GM21423 (cell line): ENCODE measurements at regions not wholly inside any gene's neighbourhood (a gene's known extent, or its start where the extent isn't known, plus 50 kb on each side); places are given as distances from the start of the nearest gene placed in this dataset.

ENCODE experiments used
- ATAC-seq: cut with Tn5 transposase; IDR thresholded peaks from one replicate; pipeline ENCODE4 v1.9.1; 2021; ENCODE audit warnings: mild to moderate bottlenecking, moderate library complexity; ENCODE audit not compliant: unreplicated experiment

- no peak for ATAC-seq
These were observed 517.9 kb downstream of the EIPR1 start for GRCh38 chr2:2859732-2860131.

- ATAC-seq: no peak
These were observed 518.5 kb downstream of the EIPR1 start for GRCh38 chr2:2859164-2859563.

- no peak for ATAC-seq
These were observed 520.7 kb downstream of the EIPR1 start for GRCh38 chr2:2856723-2857415.

GRCh38 chr2:2855297-2855696 is 522.3 kb downstream of the EIPR1 start:
- no peak for ATAC-seq

GRCh38 chr2:2853346-2853745 is 522.3 kb upstream of the MYT1L start:
- ATAC-seq: no peak

- ATAC-seq: no peak
These were observed 521.0 kb upstream of the MYT1L start for GRCh38 chr2:2851806-2852777.

- ATAC-seq: no peak
These were observed 520.2 kb upstream of the MYT1L start for GRCh38 chr2:2851316-2851715.

- no peak for ATAC-seq
These were observed 519.8 kb upstream of the MYT1L start for GRCh38 chr2:2850859-2851258.

- ATAC-seq: no peak
These were observed 519.2 kb upstream of the MYT1L start for GRCh38 chr2:2850218-2850755.

GRCh38 chr2:2849464-2850217 is 518.6 kb upstream of the MYT1L start:
- no peak for ATAC-seq

- no peak for ATAC-seq
These were observed 517.7 kb upstream of the MYT1L start for GRCh38 chr2:2848621-2849333.

GRCh38 chr2:2848198-2848597 is 517.1 kb upstream of the MYT1L start:
- no peak for ATAC-seq

GRCh38 chr2:2847209-2847676 is 516.2 kb upstream of the MYT1L start:
- no peak for ATAC-seq

- ATAC-seq: no peak
These were observed 515.5 kb upstream of the MYT1L start for GRCh38 chr2:2846332-2847208.

GRCh38 chr2:2845806-2846315 is 514.8 kb upstream of the MYT1L start:
- ATAC-seq: no peak

GRCh38 chr2:2845267-2845666 is 514.2 kb upstream of the MYT1L start:
- no peak for ATAC-seq

- ATAC-seq: no peak
These were observed 513.0 kb upstream of the MYT1L start for GRCh38 chr2:2843969-2844548.

GRCh38 chr2:2842466-2842865 is 511.4 kb upstream of the MYT1L start:
- ATAC-seq: no peak
